ENCODE measurements at regions not wholly inside any gene's neighbourhood (a gene's known extent, or its start where the extent isn't known, plus 50 kb on each side); places are given as distances from the start of the nearest gene placed in this dataset.

- Mint-ChIP-seq H3K36me3 (ENCODE audit: insufficient read depth in 2 of 2) (no peaks in the 10 kb centered on the region), H3K27me3 (ENCODE audit: low read depth) (no peaks in the 10 kb centered on the region), H3K9me3 (peaks cover 2% of the 10 kb centered on the region in 2 donors), H3K4me3 (no peak overlapping the region), H3K4me1 (ENCODE audit: low read depth) (no peaks in the 10 kb centered on the region), H3K27ac (no peak overlapping the region)
- no peak for DNase-seq
- no peak for ATAC-seq (replicated peaks in 1 of 2)
Measured at GRCh38 chr7:115883629-115884028, 146.9 kb downstream of the TFEC start.

GRCh38 chr7:115881476-115881875 lies 149.1 kb downstream of the TFEC start:
- DNase-seq (no peak), ATAC-seq (replicated peaks in 1 of 2) (no peak)
- Mint-ChIP-seq H3K9me3 (no peaks in the 10 kb centered on the region), H3K27me3 (ENCODE audit: low read depth) (no peaks in the 10 kb centered on the region), H3K4me3 (no peak overlapping the region), H3K4me1 (ENCODE audit: low read depth) (no peaks in the 10 kb centered on the region), H3K36me3 (ENCODE audit: insufficient read depth in 2 of 2) (no peaks in the 10 kb centered on the region), H3K27ac (no peak overlapping the region)

- DNase-seq, result no peak
- no peak overlapping the region for H3K4me3 Mint-ChIP-seq
- ATAC-seq (replicated peaks in 1 of 2), result no peak
- no peaks in the 10 kb centered on the region for H3K27me3 Mint-ChIP-seq (ENCODE audit: low read depth)
- H3K4me1 Mint-ChIP-seq (ENCODE audit: low read depth), result no peaks in the 10 kb centered on the region
- no peak overlapping the region for H3K27ac Mint-ChIP-seq
- H3K9me3 Mint-ChIP-seq, result no peaks in the 10 kb centered on the region
- no peaks in the 10 kb centered on the region for H3K36me3 Mint-ChIP-seq (ENCODE audit: insufficient read depth in 2 of 2)
Measured at GRCh38 chr7:115879171-115879570, 151.4 kb downstream of the TFEC start.

GRCh38 chr7:115869801-115870200 lies 160.8 kb downstream of the TFEC start:
- H3K4me3 Mint-ChIP-seq, result no peak overlapping the region

GRCh38 chr7:115869190-115869589 lies 161.4 kb downstream of the TFEC start:
- Mint-ChIP-seq H3K9me3 (no peaks in the 10 kb centered on the region), H3K4me3 (no peak overlapping the region), H3K27ac (no peak overlapping the region), H3K4me1 (ENCODE audit: low read depth) (no peaks in the 10 kb centered on the region), H3K36me3 (ENCODE audit: insufficient read depth in 2 of 2) (no peaks in the 10 kb centered on the region), H3K27me3 (ENCODE audit: low read depth) (no peaks in the 10 kb centered on the region)
- DNase-seq (no peak), ATAC-seq (replicated peaks in 1 of 2) (no peak)

More at GRCh38 chr7:115869801-115870200, 160.8 kb downstream of the TFEC start:
- DNase-seq (no peak), ATAC-seq (replicated peaks in 1 of 2) (no peak)
- Mint-ChIP-seq H3K27me3 (ENCODE audit: low read depth) (no peaks in the 10 kb centered on the region), H3K36me3 (ENCODE audit: insufficient read depth in 2 of 2) (no peaks in the 10 kb centered on the region), H3K9me3 (no peaks in the 10 kb centered on the region), H3K4me1 (ENCODE audit: low read depth) (no peaks in the 10 kb centered on the region), H3K27ac (no peak overlapping the region)

- H3K36me3 Mint-ChIP-seq (ENCODE audit: insufficient read depth in 2 of 2), result no peaks in the 10 kb centered on the region
- DNase-seq (no peak), ATAC-seq (replicated peaks in 1 of 2) (no peak)
- no peak overlapping the region for H3K27ac Mint-ChIP-seq
- no peaks in the 10 kb centered on the region for H3K9me3 Mint-ChIP-seq
- no peaks in the 10 kb centered on the region for H3K27me3 Mint-ChIP-seq (ENCODE audit: low read depth)
- H3K4me1 Mint-ChIP-seq (ENCODE audit: low read depth), result no peaks in the 10 kb centered on the region
- H3K4me3 Mint-ChIP-seq, result no peak overlapping the region
Measured at GRCh38 chr7:115868369-115868768, 162.2 kb downstream of the TFEC start.

- ATAC-seq (replicated peaks in 1 of 2) (no peak), DNase-seq (no peak)
- Mint-ChIP-seq H3K4me3 (no peak overlapping the region), H3K9me3 (no peaks in the 10 kb centered on the region), H3K27ac (no peak overlapping the region), H3K4me1 (ENCODE audit: low read depth) (no peaks in the 10 kb centered on the region), H3K27me3 (ENCODE audit: low read depth) (no peaks in the 10 kb centered on the region), H3K36me3 (ENCODE audit: insufficient read depth in 2 of 2) (no peaks in the 10 kb centered on the region)
Measured at GRCh38 chr7:115864082-115864481, 166.5 kb downstream of the TFEC start.

- H3K36me3 Mint-ChIP-seq (ENCODE audit: insufficient read depth in 2 of 2), result no peaks in the 10 kb centered on the region
- no peaks in the 10 kb centered on the region for H3K9me3 Mint-ChIP-seq
- ATAC-seq (replicated peaks in 1 of 2) (no peak), DNase-seq (no peak)
- no peak overlapping the region for H3K27ac Mint-ChIP-seq
- H3K4me1 Mint-ChIP-seq (ENCODE audit: low read depth), result no peaks in the 10 kb centered on the region
- no peaks in the 10 kb centered on the region for H3K27me3 Mint-ChIP-seq (ENCODE audit: low read depth)
- no peak overlapping the region for H3K4me3 Mint-ChIP-seq
Measured at GRCh38 chr7:115851291-115851690, 179.3 kb downstream of the TFEC start.

- H3K9me3 Mint-ChIP-seq, result no peaks in the 10 kb centered on the region
- H3K4me3 Mint-ChIP-seq, result no peak overlapping the region
- DNase-seq (no peak), ATAC-seq (replicated peaks in 1 of 2) (no peak)
- no peaks in the 10 kb centered on the region for H3K36me3 Mint-ChIP-seq (ENCODE audit: insufficient read depth in 2 of 2)
- H3K4me1 Mint-ChIP-seq (ENCODE audit: low read depth), result no peaks in the 10 kb centered on the region
- no peak overlapping the region for H3K27ac Mint-ChIP-seq
- H3K27me3 Mint-ChIP-seq (ENCODE audit: low read depth), result no peaks in the 10 kb centered on the region
Measured at GRCh38 chr7:115850774-115851173, 179.8 kb downstream of the TFEC start.

- Mint-ChIP-seq H3K27ac (no peak overlapping the region), H3K27me3 (ENCODE audit: low read depth) (no peaks in the 10 kb centered on the region), H3K4me3 (no peak overlapping the region), H3K4me1 (ENCODE audit: low read depth) (no peaks in the 10 kb centered on the region), H3K36me3 (ENCODE audit: insufficient read depth in 2 of 2) (no peaks in the 10 kb centered on the region), H3K9me3 (no peaks in the 10 kb centered on the region)
- ATAC-seq (replicated peaks in 1 of 2) (no peak), DNase-seq (no peak)
Measured at GRCh38 chr7:115844857-115845256, 185.7 kb downstream of the TFEC start.

- H3K9me3 Mint-ChIP-seq, result peaks cover 0 to 3% of the 10 kb centered on the region in 2 donors
- H3K4me1 Mint-ChIP-seq (ENCODE audit: low read depth), result no peaks in the 10 kb centered on the region
- no peak overlapping the region for H3K4me3 Mint-ChIP-seq
- H3K27me3 Mint-ChIP-seq (ENCODE audit: low read depth), result no peaks in the 10 kb centered on the region
- no peak for DNase-seq
- peaks cover 0 to 3% of the 10 kb centered on the region in 2 donors for H3K36me3 Mint-ChIP-seq (ENCODE audit: insufficient read depth in 2 of 2)
- H3K27ac Mint-ChIP-seq, result no peak overlapping the region
- no peak for ATAC-seq (replicated peaks in 1 of 2)
Measured at GRCh38 chr7:115840702-115841101, 189.9 kb downstream of the TFEC start.

- H3K4me3 Mint-ChIP-seq, result no peak overlapping the region
- ATAC-seq (replicated peaks in 1 of 2), result no peak
- H3K27ac Mint-ChIP-seq, result no peak overlapping the region
- H3K36me3 Mint-ChIP-seq (ENCODE audit: insufficient read depth in 2 of 2), result peaks cover 0 to 3% of the 10 kb centered on the region in 2 donors
- peaks cover 0 to 3% of the 10 kb centered on the region in 2 donors for H3K9me3 Mint-ChIP-seq
- no peaks in the 10 kb centered on the region for H3K4me1 Mint-ChIP-seq (ENCODE audit: low read depth)
- H3K27me3 Mint-ChIP-seq (ENCODE audit: low read depth), result no peaks in the 10 kb centered on the region
- no peak for DNase-seq
Measured at GRCh38 chr7:115838829-115839228, 191.7 kb downstream of the TFEC start.

- H3K4me3 Mint-ChIP-seq, result no peak overlapping the region
- H3K36me3 Mint-ChIP-seq (ENCODE audit: insufficient read depth in 2 of 2), result no peaks in the 10 kb centered on the region
- no peaks in the 10 kb centered on the region for H3K27me3 Mint-ChIP-seq (ENCODE audit: low read depth)
- DNase-seq (no peak), ATAC-seq (replicated peaks in 1 of 2) (no peak)
- H3K4me1 Mint-ChIP-seq (ENCODE audit: low read depth), result no peaks in the 10 kb centered on the region
- no peak overlapping the region for H3K27ac Mint-ChIP-seq
- no peaks in the 10 kb centered on the region for H3K9me3 Mint-ChIP-seq
Measured at GRCh38 chr7:115831371-115831770, 199.2 kb downstream of the TFEC start.

- no peaks in the 10 kb centered on the region for H3K36me3 Mint-ChIP-seq (ENCODE audit: insufficient read depth in 2 of 2)
Measured at GRCh38 chr7:115827305-115828045, 203.1 kb downstream of the TFEC start.

More at GRCh38 chr7:115827305-115828045, 203.1 kb downstream of the TFEC start:
- H3K27ac Mint-ChIP-seq, result no peak overlapping the region
- DNase-seq (no peak), ATAC-seq (replicated peaks in 1 of 2) (no peak)
- no peak overlapping the region for H3K4me3 Mint-ChIP-seq
- no peaks in the 10 kb centered on the region for H3K9me3 Mint-ChIP-seq
- H3K4me1 Mint-ChIP-seq (ENCODE audit: low read depth), result no peaks in the 10 kb centered on the region
- H3K27me3 Mint-ChIP-seq (ENCODE audit: low read depth), result no peaks in the 10 kb centered on the region
